Activated T-cell treated with anti-CD3 and anti-CD28 coated beads, Interleukin-2, amount 50 U/mL, for 4 hours (primary cell): ENCODE measurements at regions not wholly inside any gene's neighbourhood (a gene's known extent, or its start where the extent isn't known, plus 50 kb on each side); places are given as distances from the start of the nearest gene placed in this dataset.

Source experiments
- ATAC-seq, 2 donors: fragments of 200-7000 bp; cut with Tn5 transposase; one replicate each; pipeline ENCODE4 v1.10.0; 2021
- DNase-seq: peaks from one replicate; pipeline ENCODE4 v3.0.0-alpha.2; 2020
- H3K27me3 Mint-ChIP-seq: one replicate; pipeline ENCODE4 v1.8.0; 2021; ENCODE audit warnings: low read depth, mixed read lengths
- H3K36me3 Mint-ChIP-seq: one replicate; pipeline ENCODE4 v1.8.0; 2022; ENCODE audit warnings: mixed read lengths; ENCODE audit not compliant: insufficient read depth
- H3K4me1 Mint-ChIP-seq: one replicate; pipeline ENCODE4 v1.8.0; 2021; ENCODE audit warnings: low read depth, mixed read lengths
- H3K4me3 Mint-ChIP-seq: one replicate; pipeline ENCODE4 v1.8.0; 2021; ENCODE audit warnings: mild to moderate bottlenecking, moderate library complexity, mixed read lengths
- H3K9me3 Mint-ChIP-seq: one replicate; pipeline ENCODE4 v1.8.0; 2021; ENCODE audit warnings: mixed read lengths

- no peak overlapping the region for H3K4me3 Mint-ChIP-seq
- peaks cover 27% of the 10 kb centered on the region for H3K27me3 Mint-ChIP-seq
- H3K4me1 Mint-ChIP-seq: no peaks in the 10 kb centered on the region
- no peaks in the 10 kb centered on the region for H3K36me3 Mint-ChIP-seq
- DNase-seq: no peak
- no peaks in the 10 kb centered on the region for H3K9me3 Mint-ChIP-seq
- ATAC-seq: no peak
Measured at GRCh38 chr14:54166049-54166950, 209.7 kb upstream of the BMP4 start.

- Mint-ChIP-seq H3K27me3 (peaks cover 17% of the 10 kb centered on the region), H3K4me1 (no peaks in the 10 kb centered on the region), H3K36me3 (no peaks in the 10 kb centered on the region), H3K9me3 (no peaks in the 10 kb centered on the region), H3K4me3 (no peak overlapping the region)
- DNase-seq: no peak
- no peak for ATAC-seq
Measured at GRCh38 chr14:54168489-54168888, 211.9 kb upstream of the BMP4 start.

- H3K9me3 Mint-ChIP-seq: no peaks in the 10 kb centered on the region
- ATAC-seq (no peak), DNase-seq (no peak)
- H3K36me3 Mint-ChIP-seq: no peaks in the 10 kb centered on the region
- no peak overlapping the region for H3K4me3 Mint-ChIP-seq
- H3K4me1 Mint-ChIP-seq: no peaks in the 10 kb centered on the region
- H3K27me3 Mint-ChIP-seq: peaks cover 17% of the 10 kb centered on the region
Measured at GRCh38 chr14:54169254-54169924, 212.8 kb upstream of the BMP4 start.

GRCh38 chr14:54170301-54170700 is 213.7 kb upstream of the BMP4 start:
- no peak for DNase-seq
- H3K4me3 Mint-ChIP-seq: no peak overlapping the region
- ATAC-seq: no peak
- H3K27me3 Mint-ChIP-seq: peaks cover 22% of the 10 kb centered on the region
- no peaks in the 10 kb centered on the region for H3K4me1 Mint-ChIP-seq
- no peaks in the 10 kb centered on the region for H3K9me3 Mint-ChIP-seq
- no peaks in the 10 kb centered on the region for H3K36me3 Mint-ChIP-seq

- DNase-seq (no peak), ATAC-seq (peak in 1 of 2 donors; percentile 7)
- H3K27me3 Mint-ChIP-seq: peaks cover 26% of the 10 kb centered on the region
- H3K9me3 Mint-ChIP-seq: no peaks in the 10 kb centered on the region
- no peaks in the 10 kb centered on the region for H3K4me1 Mint-ChIP-seq
- no peaks in the 10 kb centered on the region for H3K36me3 Mint-ChIP-seq
- H3K4me3 Mint-ChIP-seq: no peak overlapping the region
Measured at GRCh38 chr14:54172114-54172513, 215.5 kb upstream of the BMP4 start.

- no peaks in the 10 kb centered on the region for H3K9me3 Mint-ChIP-seq
- DNase-seq: no peak
- peaks cover 26% of the 10 kb centered on the region for H3K27me3 Mint-ChIP-seq
- no peak overlapping the region for H3K4me3 Mint-ChIP-seq
- no peak for ATAC-seq
- no peaks in the 10 kb centered on the region for H3K36me3 Mint-ChIP-seq
- no peaks in the 10 kb centered on the region for H3K4me1 Mint-ChIP-seq
Measured at GRCh38 chr14:54172562-54172961, 215.9 kb upstream of the BMP4 start.

GRCh38 chr14:54173802-54174201 is 217.2 kb upstream of the BMP4 start:
- peaks cover 26% of the 10 kb centered on the region for H3K27me3 Mint-ChIP-seq
- ATAC-seq (no peak), DNase-seq (no peak)
- H3K4me1 Mint-ChIP-seq: no peaks in the 10 kb centered on the region
- no peaks in the 10 kb centered on the region for H3K9me3 Mint-ChIP-seq
- H3K36me3 Mint-ChIP-seq: no peaks in the 10 kb centered on the region
- no peak overlapping the region for H3K4me3 Mint-ChIP-seq

- Mint-ChIP-seq H3K9me3 (no peaks in the 10 kb centered on the region), H3K4me1 (no peaks in the 10 kb centered on the region), H3K4me3 (no peak overlapping the region), H3K36me3 (no peaks in the 10 kb centered on the region), H3K27me3 (peaks cover 28% of the 10 kb centered on the region)
- ATAC-seq: no peak
- DNase-seq: no peak
Measured at GRCh38 chr14:54174457-54174856, 217.8 kb upstream of the BMP4 start.

- ATAC-seq (no peak), DNase-seq (peak; percentile 5)
- H3K36me3 Mint-ChIP-seq: no peaks in the 10 kb centered on the region
- peaks cover 23% of the 10 kb centered on the region for H3K27me3 Mint-ChIP-seq
- no peaks in the 10 kb centered on the region for H3K4me1 Mint-ChIP-seq
- H3K9me3 Mint-ChIP-seq: no peaks in the 10 kb centered on the region
- H3K4me3 Mint-ChIP-seq: no peak overlapping the region
Measured at GRCh38 chr14:54175298-54175942, 218.8 kb upstream of the BMP4 start.

- Mint-ChIP-seq H3K9me3 (no peaks in the 10 kb centered on the region), H3K36me3 (no peaks in the 10 kb centered on the region), H3K4me3 (no peak overlapping the region), H3K4me1 (no peaks in the 10 kb centered on the region), H3K27me3 (peaks cover 16% of the 10 kb centered on the region)
- ATAC-seq (no peak), DNase-seq (no peak)
Measured at GRCh38 chr14:54177019-54177418, 219.8 kb upstream of the CDKN3 start.

GRCh38 chr14:54177641-54178621 is 218.9 kb upstream of the CDKN3 start:
- Mint-ChIP-seq H3K36me3 (no peaks in the 10 kb centered on the region), H3K9me3 (no peaks in the 10 kb centered on the region), H3K4me3 (no peak overlapping the region), H3K27me3 (peaks cover 18% of the 10 kb centered on the region), H3K4me1 (no peaks in the 10 kb centered on the region)
- no peak for ATAC-seq
- DNase-seq: no peak

GRCh38 chr14:54182419-54183045 is 214.3 kb upstream of the CDKN3 start:
- H3K9me3 Mint-ChIP-seq: no peaks in the 10 kb centered on the region
- H3K4me3 Mint-ChIP-seq: no peak overlapping the region
- H3K4me1 Mint-ChIP-seq: no peaks in the 10 kb centered on the region
- ATAC-seq (no peak), DNase-seq (no peak)
- peaks cover 4% of the 10 kb centered on the region for H3K27me3 Mint-ChIP-seq
- no peaks in the 10 kb centered on the region for H3K36me3 Mint-ChIP-seq
